Transverse colon (tissue), 4 donors: ENCODE measurements at regions not wholly inside any gene's neighbourhood (a gene's known extent, or its start where the extent isn't known, plus 50 kb on each side); places are given as distances from the start of the nearest gene placed in this dataset.

Experiments
- DNase-seq: peaks from one replicate; pipeline ENCODE4 v3.0.0-alpha.2; 2019
- H3K27ac ChIP-seq, 4 donors: fragments of 200-600 bp; sonication (generic); 2 replicates each; pipeline ENCODE4 v1.5.1; 2016 to 2018; ENCODE audit warnings: inconsistent platforms in 4 of 4
- H3K27me3 ChIP-seq: fragments of 200-600 bp; sonication (generic); 2 replicates; pipeline ENCODE4 v1.5.1; 2017; ENCODE audit warnings: inconsistent platforms
- H3K36me3 ChIP-seq, 4 donors: fragments of 200-600 bp; sonication (generic); 2 replicates each; pipeline ENCODE4 v1.5.1; 2017 to 2019; ENCODE audit warnings: inconsistent platforms in 4 of 4
- H3K4me1 ChIP-seq, 4 donors: fragments of 200-600 bp; sonication (generic); 2 replicates each; pipeline ENCODE4 v1.5.1; 2017 to 2020; ENCODE audit warnings: inconsistent platforms in 4 of 4
- H3K4me3 ChIP-seq, 4 donors: fragments of 200-600 bp; sonication (generic); 1 replicate in 1 of 4; 2 replicates in 3 of 4; pipeline versions ENCODE4 v1.5.1 to v1.6.1; 2017 to 2019; ENCODE audit warnings: inconsistent platforms in 4 of 4
- H3K9me3 ChIP-seq, 2 donors: fragments of 200-600 bp; sonication (generic); 2 replicates each; pipeline ENCODE4 v1.5.1; 2017 to 2019; ENCODE audit warnings: inconsistent platforms in 2 of 2
- CTCF ChIP-seq, 5 experiments: fragments of 200-600 bp in 3 of 5; fragments of 450-650 bp in 2 of 5; sonication (generic) in 3 of 5; IDR thresholded peaks; 1 replicate in 2 of 5; 2 replicates in 3 of 5; pipeline ENCODE4 v1.5.1; 2016 to 2017; ENCODE audit warnings: antibody characterized with exemption in 5 of 5, inconsistent platforms in 3 of 5, mild to moderate bottlenecking in 2 of 5, moderate library complexity in 1 of 5
- EP300 ChIP-seq: sonication (generic); formaldehyde crosslinking; IDR thresholded peaks from one replicate; pipeline ENCODE4 v1.6.1; 2017; ENCODE audit warnings: antibody characterized with exemption, low read depth
- POLR2A ChIP-seq: fragments of 450-650 bp; IDR thresholded peaks from one replicate; pipeline ENCODE4 v1.6.1; 2016; ENCODE audit warnings: antibody characterized with exemption, mild to moderate bottlenecking, moderate library complexity
- POLR2AphosphoS5 ChIP-seq, 3 donors: sonication (generic); formaldehyde crosslinking; IDR thresholded peaks; one replicate each; pipeline ENCODE4 v1.6.1; 2016; ENCODE audit warnings: antibody characterized with exemption in 3 of 3
- WGBS, 2 donors: methylation state at CpG; one replicate each; pipeline ENCODE4 v1.1.5; 2018; ENCODE audit warnings: low coverage in 1 of 2; 5-methylcytosine and 5-hydroxymethylcytosine counted together
- in situ Hi-C, 4 donors: fragments of 200-750 bp; cut with MboI; loops; one replicate each; pipeline versions ENCODE4 v1.15.0 to v1.15.1; 2017; ENCODE audit warnings: low sequenced_read_pairs in 3 of 4, low pct_ligation_motif_present in 1 of 4, low pct_unique_long_range_greater_than_20kb in 1 of 4
- intact Hi-C: fragments of 100-400 bp; cut with DNase I; formaldehyde crosslinking; loops from one replicate; pipeline ENCODE4 v1.15.1; 2023; ENCODE audit warnings: low total_unique reads

GRCh38 chr6:140915103-140915502, 1217.6 kb upstream of the GJE1 start:
- Histone ChIP-seq H3K27me3 (no peaks in the 10 kb centered on the region), H3K4me1 (no peaks in the 10 kb centered on the region), H3K36me3 (no peaks in the 10 kb centered on the region), H3K27ac (no peak overlapping the region), H3K4me3 (no peak overlapping the region), H3K9me3 (no peaks in the 10 kb centered on the region)
- no peak for TF ChIP-seq EP300
- no peak for TF ChIP-seq CTCF (IDR thresholded peaks at IDR 0.05)
- TF ChIP-seq POLR2A, result no peak
- TF ChIP-seq POLR2AphosphoS5 (IDR thresholded peaks at IDR 0.05), result no peak
- WGBS, 2 donors, result 33 to 61% methylated on average over 1 of the region's 1 CpG
- in situ Hi-C loops, result no loop called here
- intact Hi-C loops, result no loop called here
- DNase-seq, result no peak

- no peaks in the 10 kb centered on the region for H3K36me3 ChIP-seq
- H3K4me1 ChIP-seq, result no peaks in the 10 kb centered on the region
- intact Hi-C loops, result no loop called here
- no peaks in the 10 kb centered on the region for H3K9me3 ChIP-seq
- WGBS, 2 donors, result 80 to 81% methylated on average over 2 to 3 of the region's 3 CpGs
- DNase-seq, result no peak
- in situ Hi-C loops, result no loop called here
- TF ChIP-seq EP300 (no peak), POLR2A (no peak), CTCF (IDR thresholded peaks at IDR 0.05) (no peak)
- H3K4me3 ChIP-seq, result no peak overlapping the region
- H3K27me3 ChIP-seq, result no peaks in the 10 kb centered on the region
- H3K27ac ChIP-seq, result no peak overlapping the region
Measured at GRCh38 chr6:140912686-140913085, 1220.0 kb upstream of the GJE1 start.

- no peaks in the 10 kb centered on the region for H3K27me3 ChIP-seq
- H3K4me1 ChIP-seq, result no peaks in the 10 kb centered on the region
- in situ Hi-C loops, result no loop called here
- H3K4me3 ChIP-seq, result no peak overlapping the region
- no peaks in the 10 kb centered on the region for H3K36me3 ChIP-seq
- no peak for DNase-seq
- intact Hi-C loops, result no loop called here
- H3K27ac ChIP-seq, result no peak overlapping the region
- no peaks in the 10 kb centered on the region for H3K9me3 ChIP-seq
- TF ChIP-seq EP300 (no peak), POLR2AphosphoS5 (IDR thresholded peaks at IDR 0.05) (no peak)
- WGBS, 2 donors, result 70 to 73% methylated on average over 1 of the region's 1 CpG
Measured at GRCh38 chr6:140909625-140910024, 1223.1 kb upstream of the GJE1 start.

- Histone ChIP-seq H3K27ac (no peak overlapping the region), H3K4me3 (no peak overlapping the region), H3K36me3 (no peaks in the 10 kb centered on the region), H3K4me1 (no peaks in the 10 kb centered on the region), H3K27me3 (no peaks in the 10 kb centered on the region), H3K9me3 (no peaks in the 10 kb centered on the region)
- TF ChIP-seq EP300 (no peak), CTCF (IDR thresholded peaks at IDR 0.05) (no peak), POLR2A (no peak), POLR2AphosphoS5 (IDR thresholded peaks at IDR 0.05) (no peak)
- DNase-seq, result no peak
- in situ Hi-C loops (no loop called here), intact Hi-C loops (no loop called here)
Measured at GRCh38 chr6:140909156-140909555, 1223.6 kb upstream of the GJE1 start.

GRCh38 chr6:140908505-140908904, 1224.2 kb upstream of the GJE1 start:
- no peaks in the 10 kb centered on the region for H3K27me3 ChIP-seq
- H3K4me3 ChIP-seq, result no peak overlapping the region
- no peak for DNase-seq
- in situ Hi-C loops, result no loop called here
- no peaks in the 10 kb centered on the region for H3K9me3 ChIP-seq
- intact Hi-C loops, result no loop called here
- H3K27ac ChIP-seq, result no peak overlapping the region
- no peaks in the 10 kb centered on the region for H3K4me1 ChIP-seq
- TF ChIP-seq EP300, result no peak
- TF ChIP-seq POLR2AphosphoS5 (IDR thresholded peaks at IDR 0.05), result no peak
- TF ChIP-seq CTCF (IDR thresholded peaks at IDR 0.05), result no peak
- TF ChIP-seq POLR2A, result no peak
- no peaks in the 10 kb centered on the region for H3K36me3 ChIP-seq
